GM12878 (cell line): ENCODE measurements at regions not wholly inside any gene's neighbourhood (a gene's known extent, or its start where the extent isn't known, plus 50 kb on each side); places are given as distances from the start of the nearest gene placed in this dataset.

Source experiments
- ATAC-seq: fragments of 200-7000 bp; cut with Tn5 transposase; 3 replicates; pipeline ENCODE4 v1.9.1; 2020; ENCODE audit warnings: mild to moderate bottlenecking, moderate library complexity
- BruUV-seq: library from RNA; stranded (reverse); fragments of 400-500 nt; replicated peaks from 2 replicates; lab custom pipeline; 2021; lab: Mats Ljungman, UMichigan
- CTCF ChIA-PET: fragments of 300-600 bp; sonication (Branson Sonifier 250); formaldehyde crosslinking; extraction: SDS; loops from one replicate; lab custom pipeline; 2021; ENCODE audit warnings: inconsistent platforms; lab: Yijun Ruan, JAX
- POLR2A ChIA-PET: fragments of 350-600 bp; formaldehyde crosslinking; extraction: SDS; loops from one replicate; lab custom pipeline; 2021; ENCODE audit warnings: inconsistent platforms; lab: Charles Lee
- RAD21 ChIA-PET: fragments of 300-600 bp; sonication (Branson Sonifier 250); formaldehyde crosslinking; loops from one replicate; lab custom pipeline; 2023; ENCODE audit warnings: antibody characterized with exemption; ENCODE audit not compliant: unreplicated experiment; lab: Charles Lee
- SMC1A ChIA-PET: fragments of 300-600 bp; sonication (Branson Sonifier 250); formaldehyde crosslinking; loops from one replicate; lab custom pipeline; 2023; ENCODE audit not compliant: unreplicated experiment, uncharacterized antibody; lab: Charles Lee
- DNase-seq: peaks from one replicate; pipeline ENCODE4 v3.0.0-alpha.2; 2011; ENCODE audit warnings: low read depth, low spot score
- FAIRE-seq: peaks from 3 replicates; lab custom pipeline; 2011; peaks lifted over from hg19 to GRCh38; lab: Jason Lieb, UNC
- H2AFZ ChIP-seq: 2 replicates; pipeline ENCODE4 v1.6.0; 2011; ENCODE audit warnings: low read depth, low read length, control low read depth; ENCODE audit not compliant: control insufficient read depth
- H3K27ac ChIP-seq: 2 replicates; pipeline ENCODE4 v1.5.1; 2011; ENCODE audit warnings: control low read depth; ENCODE audit not compliant: control insufficient read depth, insufficient read depth
- H3K27me3 ChIP-seq, 2 experiments: replicated peaks in 1 of 2; 2 replicates each; pipeline versions ENCODE4 v1.6.0 to v1.6.1; 2011; ENCODE audit warnings: low read length in 1 of 2; ENCODE audit not compliant: control insufficient read depth in 2 of 2, insufficient read depth in 2 of 2
- H3K36me3 ChIP-seq, 2 experiments: 2 replicates each; pipeline ENCODE4 v1.5.1; 2011; ENCODE audit warnings: low read length in 1 of 2; ENCODE audit not compliant: control insufficient read depth in 2 of 2, insufficient read depth in 2 of 2
- H3K4me1 ChIP-seq: 2 replicates; pipeline ENCODE4 v1.6.1; 2011; ENCODE audit warnings: mild to moderate bottlenecking, low read length, moderate library complexity, mixed read lengths; ENCODE audit not compliant: control insufficient read depth, insufficient read depth
- H3K4me2 ChIP-seq: 2 replicates; pipeline ENCODE4 v1.6.0; 2011; ENCODE audit warnings: control low read depth; ENCODE audit not compliant: control insufficient read depth, insufficient read depth
- H3K4me3 ChIP-seq: fragments of 200-600 bp; sonication (generic); 2 replicates; pipeline ENCODE4 v1.5.1; 2016
- H3K79me2 ChIP-seq: 2 replicates; pipeline ENCODE4 v1.6.0; 2011; ENCODE audit warnings: low read length; ENCODE audit not compliant: control insufficient read depth, insufficient read depth
- H3K9ac ChIP-seq: 2 replicates; pipeline ENCODE4 v1.8.0; 2011; ENCODE audit warnings: low read length, control low read depth, mixed read lengths; ENCODE audit not compliant: control insufficient read depth, insufficient read depth
- H3K9me3 ChIP-seq: replicated peaks from 3 replicates; pipeline ENCODE4 v1.5.1; 2011; ENCODE audit warnings: mild to moderate bottlenecking, low read length; ENCODE audit not compliant: control insufficient read depth, insufficient read depth
- H4K20me1 ChIP-seq: 2 replicates; pipeline ENCODE4 v1.6.0; 2011; ENCODE audit not compliant: control insufficient read depth, insufficient read depth
- ATF7 ChIP-seq: fragments of 450-650 bp; IDR thresholded peaks from 2 replicates; pipeline ENCODE4 v1.6.1; 2016; ENCODE audit warnings: low read depth, mild to moderate bottlenecking
- DPF2 ChIP-seq: fragments of 450-650 bp; IDR thresholded peaks from 2 replicates; pipeline ENCODE4 v1.6.1; 2017; ENCODE audit warnings: mild to moderate bottlenecking
- EP300 ChIP-seq, 2 experiments: fragments of 150-350 bp in 1 of 2; IDR thresholded peaks; 2 replicates each; pipeline ENCODE4 v1.6.1; 2011 to 2012; ENCODE audit warnings: low read depth in 2 of 2, low read length in 2 of 2, borderline replicate concordance in 1 of 2, improper control_type of control experiment in 1 of 2, inconsistent platforms in 1 of 2; ENCODE audit not compliant: control insufficient read depth in 1 of 2
- GATAD2B ChIP-seq: fragments of 450-650 bp; conservative IDR thresholded peaks from 2 replicates; pipeline ENCODE4 v1.6.1; 2017; ENCODE audit warnings: low read depth, mild to moderate bottlenecking, moderate library complexity
- KLF5 ChIP-seq: fragments of 450-650 bp; IDR thresholded peaks from 2 replicates; pipeline ENCODE4 v1.6.1; 2014; ENCODE audit warnings: mild to moderate bottlenecking; ENCODE audit not compliant: partially characterized antibody
- MTA2 ChIP-seq: fragments of 450-650 bp; IDR thresholded peaks from 2 replicates; pipeline ENCODE4 v1.6.1; 2016; ENCODE audit warnings: low read depth, mild to moderate bottlenecking, moderate library complexity
- NFIC ChIP-seq: IDR thresholded peaks from 2 replicates; pipeline ENCODE4 v1.6.1; 2012; ENCODE audit warnings: low read depth, mild to moderate bottlenecking, inconsistent platforms, low read length, moderate library complexity
- NR2F1 ChIP-seq: fragments of 450-650 bp; conservative IDR thresholded peaks from 2 replicates; pipeline ENCODE4 v1.6.1; 2017; ENCODE audit warnings: mild to moderate bottlenecking
- PML ChIP-seq: IDR thresholded peaks from 2 replicates; pipeline ENCODE4 v1.6.1; 2012; ENCODE audit warnings: low read length, inconsistent platforms
- RB1 ChIP-seq: fragments of 450-650 bp; formaldehyde crosslinking; IDR thresholded peaks from 2 replicates; pipeline ENCODE4 v1.6.1; 2017; ENCODE audit warnings: mild to moderate bottlenecking, borderline replicate concordance
- SRF ChIP-seq, 2 experiments: IDR thresholded peaks; 2 replicates each; pipeline ENCODE4 v1.6.1; 2011; ENCODE audit warnings: low read depth in 2 of 2, low read length in 2 of 2, mild to moderate bottlenecking in 1 of 2, moderate library complexity in 1 of 2
- TAF1 ChIP-seq: IDR thresholded peaks from 2 replicates; pipeline ENCODE4 v1.6.1; 2011; ENCODE audit warnings: mild to moderate bottlenecking, low read depth, low read length, borderline replicate concordance
- TARDBP ChIP-seq: IDR thresholded peaks from 2 replicates; pipeline ENCODE4 v1.6.1; 2016; ENCODE audit warnings: borderline replicate concordance
- TBL1XR1 ChIP-seq: IDR thresholded peaks from 2 replicates; pipeline ENCODE4 v1.6.1; 2012; ENCODE audit warnings: low read depth, low read length, improper control_type of control experiment
- ZNF207 ChIP-seq: fragments of 450-650 bp; IDR thresholded peaks from 2 replicates; pipeline ENCODE4 v1.6.1; 2014; ENCODE audit warnings: antibody characterized with exemption, mild to moderate bottlenecking, borderline replicate concordance
- WGBS: methylation state at CpG from one replicate; pipeline ENCODE4 v1.1.6; 2016; ENCODE audit warnings: low lambda C conversion rate; ENCODE audit not compliant: insufficient replicate concordance, insufficient coverage; ENCODE audit errors: missing lambda C conversion rate; 5-methylcytosine and 5-hydroxymethylcytosine counted together
- in situ Hi-C: fragments of 300-500 bp; cut with MboI; formaldehyde crosslinking; loops from 9 replicates; pipeline ENCODE4 v1.14.3; 2018; ENCODE audit warnings: mixed read lengths
- intact Hi-C: fragments of 100-400 bp; cut with micrococcal nuclease; formaldehyde crosslinking; loops from one replicate; pipeline ENCODE4 v1.14.2; 2022; ENCODE audit not compliant: unreplicated experiment

DNA sequence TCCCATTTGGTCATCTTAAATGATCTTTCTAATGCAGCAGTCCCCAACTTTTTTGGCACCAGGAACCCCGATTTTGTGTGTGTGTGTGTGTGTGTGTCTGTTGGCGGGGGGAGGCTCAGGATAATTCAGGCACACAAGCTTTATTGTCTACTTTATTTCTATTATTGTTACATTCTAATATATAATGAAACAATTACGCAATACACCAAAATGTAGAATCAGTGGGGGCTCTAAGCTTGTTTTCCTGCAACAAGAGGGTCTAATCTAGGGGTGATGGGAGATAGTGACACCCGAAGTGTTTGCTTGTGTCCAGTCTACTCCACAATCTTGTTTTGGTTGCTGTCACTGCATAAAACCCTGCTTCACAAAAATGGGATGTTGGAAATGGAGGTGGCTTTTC lies 621.1 kb upstream of the LRFN5 start:
- no peak overlapping the region for H2AFZ ChIP-seq
- RAD21 ChIA-PET, result no interaction called here
- TF ChIP-seq KLF5 (no peak), ATF7 (no peak), RB1 (no peak), PML (no peak), NR2F1 (no peak), TBL1XR1 (no peak), MTA2 (no peak), ZNF207 (no peak), TARDBP (no peak), TAF1 (no peak), EP300 (IDR thresholded peaks at IDR 0.05; ENCODE audit: borderline replicate concordance in 1 of 2, control insufficient read depth in 1 of 2, low read depth in 2 of 2, low read length in 2 of 2) (no peak), GATAD2B (no peak), NFIC (no peak), SRF (IDR thresholded peaks at IDR 0.05; ENCODE audit: low read depth in 2 of 2, low read length in 2 of 2) (no peak), DPF2 (no peak)
- no peaks in the 10 kb centered on the region for H3K9me3 ChIP-seq
- no peaks in the 10 kb centered on the region for H4K20me1 ChIP-seq
- CTCF ChIA-PET, result no interaction called here
- SMC1A ChIA-PET, result no interaction called here
- no peaks in the 10 kb centered on the region for H3K36me3 ChIP-seq
- no peak for ATAC-seq
- BruUV-seq, result no TSS peak
- no peak overlapping the region for H3K27ac ChIP-seq
- H3K79me2 ChIP-seq, result no peaks in the 10 kb centered on the region
- intact Hi-C loops (no loop called here), in situ Hi-C loops (no loop called here)
- no peak overlapping the region for H3K4me3 ChIP-seq
- no peak overlapping the region for H3K4me2 ChIP-seq
- FAIRE-seq, result no peak
- no peak overlapping the region for H3K9ac ChIP-seq
- no peaks in the 10 kb centered on the region for H3K4me1 ChIP-seq
- 11% methylated on average over 4 of the region's 4 CpGs for WGBS
- no peaks in the 10 kb centered on the region for H3K27me3 ChIP-seq
- POLR2A ChIA-PET, result no interaction called here
- DNase-seq, result no peak
